Fibroblast of lung (primary cell): ENCODE measurements at regions not wholly inside any gene's neighbourhood (a gene's known extent, or its start where the extent isn't known, plus 50 kb on each side); places are given as distances from the start of the nearest gene placed in this dataset.

Source experiments
- CTCF ChIP-seq, 2 donors: IDR thresholded peaks in 1 of 2; conservative IDR thresholded peaks in 1 of 2; 1 replicate in 1 of 2; 2 replicates in 1 of 2; pipeline ENCODE4 v1.5.1; 2011 to 2012; ENCODE audit warnings: low read length in 2 of 2, control low read depth in 1 of 2, inconsistent platforms in 1 of 2, low read depth in 1 of 2, mild to moderate bottlenecking in 1 of 2
- EZH2 ChIP-seq: IDR thresholded peaks from 2 replicates; pipeline ENCODE4 v1.5.1; 2012; ENCODE audit warnings: low read length, control low read depth, mild to moderate bottlenecking; ENCODE audit errors: missing control alignments

GRCh38 chr7:47045207-47046051 lies 536.5 kb downstream of the TNS3 start:
- TF ChIP-seq CTCF (conservative IDR thresholded peaks at IDR 0.05 in 1 of 2, IDR thresholded peaks at IDR 0.05 in 1 of 2; ENCODE audit: low read depth in 1 of 2, low read length in 2 of 2) (no peak), EZH2 (no peak)
